ENCODE measurements at regions not wholly inside any gene's neighbourhood (a gene's known extent, or its start where the extent isn't known, plus 50 kb on each side); places are given as distances from the start of the nearest gene placed in this dataset.
A peak's percentile ranks its signal among the peaks of the same experiment; 100 is the strongest.
"Not testable (repeated sequence)": the region's sequence is repeated elsewhere in the genome, so short reads cannot be mapped to it uniquely, and the experiment has no call there.

DNA sequence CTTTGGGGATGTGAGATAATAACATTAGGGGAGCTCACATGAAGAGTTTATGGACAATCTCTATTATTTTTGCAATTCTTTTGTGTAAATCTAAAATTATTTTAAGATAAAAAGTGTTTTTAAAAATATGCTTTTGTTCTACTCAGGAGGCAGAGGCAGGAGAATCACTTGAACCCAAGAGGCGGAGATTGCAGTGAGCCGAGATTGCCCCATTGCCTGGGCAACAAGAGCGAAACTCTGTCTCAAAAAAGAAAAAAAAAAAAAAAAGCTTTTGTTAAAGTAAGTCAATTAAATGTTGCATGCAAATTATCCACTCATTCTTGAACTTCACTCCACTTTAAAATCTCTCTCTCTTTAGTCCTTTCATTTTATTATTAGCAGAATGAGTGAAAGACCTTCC is 193.3 kb upstream of the IRS2 start:
- not testable (repeated sequence) for DNase-seq (ENCODE audit: low spot score)

DNA sequence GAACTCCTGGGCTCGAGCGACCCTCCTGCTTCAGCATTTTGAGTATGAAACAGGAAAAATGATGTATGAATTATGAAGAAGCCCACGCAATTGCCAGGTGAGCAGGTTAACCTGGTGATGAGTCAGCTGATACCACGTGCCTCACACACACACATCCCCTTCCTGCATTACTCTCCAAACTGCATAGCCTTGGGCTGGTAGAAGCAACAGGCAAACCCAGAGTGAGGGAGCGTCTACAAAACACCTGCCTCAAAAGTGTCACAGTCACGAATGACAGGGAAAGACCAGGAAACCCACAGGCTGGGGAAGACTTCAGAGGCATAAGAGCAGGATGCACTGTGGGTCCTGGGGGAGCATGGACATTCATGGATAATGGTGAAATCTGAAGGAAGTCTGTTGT is 192.8 kb upstream of the IRS2 start:
- DNase-seq (ENCODE audit: low spot score): peak; percentile 14

DNA sequence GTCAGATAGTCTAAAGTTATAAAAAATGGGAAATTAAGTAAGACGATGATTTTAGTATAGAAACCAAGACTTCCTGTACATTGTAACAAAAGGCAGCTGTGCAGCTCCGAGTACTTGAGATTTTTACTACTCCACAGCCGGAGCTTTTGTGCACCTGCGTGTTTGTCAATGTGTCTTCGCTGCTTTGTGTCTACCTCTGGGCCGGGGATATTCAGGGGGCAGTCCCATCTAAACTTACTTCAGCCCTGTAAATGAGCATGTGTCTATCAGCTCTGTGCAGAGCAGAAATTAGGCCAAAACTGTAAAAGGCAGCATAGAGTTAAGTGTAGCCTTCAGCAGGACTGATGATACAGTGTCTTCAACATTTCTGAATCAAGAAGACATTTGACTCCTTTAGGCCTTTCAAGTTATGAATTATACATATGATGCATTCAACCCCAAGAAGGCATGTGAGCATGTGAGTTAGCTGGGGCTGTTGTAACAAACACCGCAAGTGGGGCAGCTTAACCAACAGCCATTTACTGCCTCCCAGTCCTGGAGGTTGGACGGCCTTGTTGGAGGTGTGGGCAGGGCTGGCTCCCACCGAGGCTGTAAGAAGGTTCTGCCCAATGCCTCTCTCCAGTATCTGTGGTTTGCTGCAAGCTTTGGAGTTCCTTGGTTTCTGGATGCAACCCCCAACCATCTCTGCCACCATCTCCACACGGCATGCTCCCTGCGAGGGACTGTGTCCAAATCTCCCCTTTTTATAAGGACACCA is 191.0 kb upstream of the IRS2 start:
- no peak for DNase-seq (ENCODE audit: low spot score)

DNA sequence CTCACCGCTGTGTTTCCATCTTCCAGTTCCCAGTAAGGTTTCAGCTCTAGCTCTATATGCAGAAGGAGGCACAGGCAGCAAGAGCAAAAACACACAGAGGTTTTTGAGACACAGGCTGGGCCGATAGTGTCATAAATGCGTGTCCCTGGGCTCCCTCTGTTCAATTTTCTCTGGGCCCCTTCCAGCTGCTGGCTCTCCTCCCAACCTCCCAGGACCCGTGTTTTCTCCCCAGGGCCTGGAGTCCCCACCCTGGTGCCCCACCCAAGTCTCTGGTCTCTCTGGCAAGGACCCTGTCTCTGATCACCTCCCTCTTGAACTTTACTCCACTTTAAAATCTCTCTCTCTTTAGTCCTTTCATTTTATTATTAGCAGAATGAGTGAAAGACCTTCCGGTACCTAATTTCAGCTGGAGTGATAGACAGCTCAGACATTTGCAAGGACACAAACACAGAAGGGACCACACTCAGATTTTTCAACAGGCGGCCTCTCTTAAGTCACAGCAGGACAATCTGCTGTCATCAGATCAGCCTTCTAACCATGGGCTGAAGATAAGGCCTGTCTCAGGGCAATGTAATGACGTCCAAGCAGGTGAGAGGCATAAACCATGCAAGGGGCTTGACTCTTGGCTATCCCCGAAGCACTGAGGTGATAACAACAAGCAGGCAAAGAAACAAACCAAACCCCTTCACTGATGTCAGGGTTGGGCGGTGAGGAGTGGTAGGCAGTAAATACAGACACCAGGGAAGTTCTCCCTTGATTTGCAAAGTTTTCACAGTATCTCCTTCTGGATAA is 190.0 kb upstream of the IRS2 start:
- DNase-seq (ENCODE audit: low spot score): no peak

DNA sequence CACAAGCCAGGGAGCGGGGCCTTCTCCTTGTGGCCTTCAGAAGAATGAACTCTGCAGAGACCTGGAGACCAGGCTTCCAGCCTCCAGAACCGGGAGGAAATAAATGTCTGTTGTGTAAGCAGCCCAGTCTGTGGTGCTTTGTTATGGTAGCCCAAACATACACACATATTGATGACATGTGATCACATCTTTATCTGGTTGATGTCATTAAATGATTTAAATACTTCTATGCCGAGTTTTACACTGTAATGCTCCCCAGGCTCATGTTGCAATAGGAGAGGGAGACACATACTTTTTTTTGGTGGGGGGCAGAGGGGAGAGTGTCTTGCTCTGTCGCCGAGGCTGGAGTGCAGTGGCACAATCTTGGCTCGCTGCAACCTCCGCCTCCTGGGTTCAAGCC is 188.0 kb upstream of the IRS2 start:
- no peak for DNase-seq (ENCODE audit: low spot score)

DNA sequence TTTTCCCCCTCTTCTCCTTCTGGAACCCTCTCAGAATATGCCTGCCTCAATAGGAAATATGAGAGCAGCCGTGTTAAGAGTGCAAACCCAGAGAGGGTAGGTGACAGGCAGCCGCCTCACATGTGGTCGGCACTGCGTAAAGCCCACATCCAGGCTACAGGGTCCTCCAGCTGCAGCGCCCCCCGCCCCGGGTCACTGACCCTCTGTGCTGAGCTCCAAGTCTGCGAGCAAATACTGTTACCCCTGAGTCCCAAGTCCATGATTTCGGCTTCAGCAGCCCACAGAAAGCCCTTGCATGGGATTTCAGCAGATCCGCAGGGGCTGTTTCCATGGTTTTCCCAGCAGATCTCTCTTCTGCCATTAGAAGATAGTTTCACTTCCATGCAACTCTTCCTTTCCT is 186.9 kb upstream of the IRS2 start:
- DNase-seq (ENCODE audit: low spot score): no peak

DNA sequence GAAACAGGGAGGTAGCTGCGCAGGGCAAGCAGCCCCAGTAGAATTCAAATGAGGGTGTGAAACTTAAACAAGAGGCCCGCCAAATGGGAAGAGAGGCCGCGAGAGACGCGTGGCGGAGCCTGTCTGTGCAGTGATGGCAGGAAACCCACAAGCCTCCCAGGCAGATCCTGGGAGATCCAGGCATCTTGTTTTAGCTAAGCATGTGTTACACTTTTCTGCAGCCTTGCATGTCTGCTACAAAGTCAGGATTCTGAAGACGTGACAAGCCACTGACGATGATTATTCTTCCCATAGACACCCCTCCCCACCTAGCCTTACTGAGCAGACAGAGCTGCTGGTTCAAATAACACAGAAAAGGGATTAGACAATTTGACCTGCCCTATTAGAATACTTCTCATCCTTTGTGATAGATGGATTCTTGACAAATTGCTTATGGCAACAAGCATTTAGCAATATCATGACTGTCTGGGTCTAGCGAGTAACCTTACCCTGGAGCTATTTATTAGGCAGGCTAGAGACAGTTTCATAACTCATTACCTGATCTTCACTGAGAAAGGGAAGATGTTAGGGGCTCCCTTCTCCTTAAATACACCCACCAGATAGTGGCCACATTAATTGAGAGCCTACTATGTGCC is 185.2 kb upstream of the IRS2 start:
- no peak for DNase-seq (ENCODE audit: low spot score)

DNA sequence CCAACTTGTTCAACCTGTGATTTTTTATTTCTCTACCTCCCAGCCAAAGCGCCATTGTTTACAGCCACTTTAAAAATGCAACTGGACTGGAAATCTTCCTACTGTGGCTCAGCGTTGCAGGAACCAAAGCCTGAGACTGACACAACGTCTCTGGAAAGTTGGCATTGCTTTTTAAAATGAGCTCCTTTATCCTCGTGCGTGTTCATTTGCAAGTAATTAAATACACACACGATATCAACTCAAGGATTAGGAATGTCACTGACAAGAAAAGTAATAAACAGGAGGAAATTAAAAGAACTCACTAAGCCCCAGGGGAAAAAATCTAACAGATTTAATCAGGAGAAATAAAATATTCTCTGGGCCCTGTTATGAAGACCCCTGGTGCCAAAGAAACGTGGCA is 184.6 kb upstream of the IRS2 start:
- no peak for DNase-seq (ENCODE audit: low spot score)

DNA sequence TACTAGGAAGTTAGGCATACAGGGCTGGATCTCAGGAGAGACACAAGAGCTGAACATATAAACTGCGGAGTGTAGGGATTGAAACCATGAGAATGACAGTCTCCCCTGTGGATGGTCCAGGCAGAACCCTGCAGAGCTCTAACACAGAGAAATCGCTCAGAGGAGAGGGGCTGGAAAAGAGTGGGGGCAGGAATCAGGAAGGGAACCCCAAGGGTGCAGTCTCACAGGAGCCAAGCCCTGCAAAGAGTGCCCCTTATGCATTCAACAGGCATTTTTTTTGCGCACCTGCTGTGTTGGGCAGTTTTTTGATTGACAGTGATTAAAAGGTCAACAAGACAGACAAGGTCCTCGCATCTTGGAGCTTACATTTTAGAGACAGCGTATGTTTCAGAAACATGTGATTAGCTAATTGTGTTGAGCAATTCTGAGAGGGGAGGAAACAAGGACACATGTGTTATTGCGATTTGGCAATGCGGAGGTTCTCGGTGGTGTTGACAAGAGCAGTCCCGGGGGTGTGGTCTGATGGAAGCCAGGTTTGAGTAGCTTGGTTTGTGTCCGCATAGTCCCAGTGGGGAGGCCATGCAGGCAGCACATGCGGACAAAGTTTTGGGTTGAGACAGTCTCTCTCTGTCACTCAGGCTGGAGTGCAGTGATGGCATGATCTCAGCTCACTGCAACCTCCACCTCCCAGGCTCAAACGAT is 182.6 kb upstream of the IRS2 start:
- DNase-seq (ENCODE audit: low spot score): no peak

DNA sequence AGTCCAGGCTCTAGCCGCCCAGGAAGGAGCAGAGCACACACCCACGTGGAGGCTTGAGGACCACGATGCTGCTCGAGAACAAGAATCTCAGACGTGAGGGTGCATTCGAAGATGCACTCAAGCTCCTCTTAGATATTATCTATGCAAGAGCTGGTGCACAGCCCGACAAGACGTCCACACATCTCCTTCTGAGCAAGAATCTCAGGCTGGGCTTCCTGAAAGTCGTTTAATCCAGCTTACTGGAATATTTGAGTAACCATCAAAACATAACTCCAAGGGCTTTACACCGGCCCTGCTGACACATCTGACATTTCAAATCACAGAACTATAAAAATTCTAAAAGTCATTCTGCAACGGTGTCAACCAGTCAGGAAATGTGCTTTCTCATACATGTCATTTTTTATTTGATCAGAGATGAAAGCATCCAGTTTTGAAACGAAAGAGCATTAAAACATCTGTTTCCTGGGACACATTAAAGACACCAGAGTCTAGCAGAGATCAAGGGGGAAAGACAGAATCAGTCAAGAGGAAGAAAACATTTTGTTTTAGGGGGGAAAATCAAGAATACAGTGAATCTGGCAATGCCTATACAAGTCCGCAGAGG is 177.7 kb upstream of the IRS2 start:
- DNase-seq (ENCODE audit: low spot score): no peak

DNA sequence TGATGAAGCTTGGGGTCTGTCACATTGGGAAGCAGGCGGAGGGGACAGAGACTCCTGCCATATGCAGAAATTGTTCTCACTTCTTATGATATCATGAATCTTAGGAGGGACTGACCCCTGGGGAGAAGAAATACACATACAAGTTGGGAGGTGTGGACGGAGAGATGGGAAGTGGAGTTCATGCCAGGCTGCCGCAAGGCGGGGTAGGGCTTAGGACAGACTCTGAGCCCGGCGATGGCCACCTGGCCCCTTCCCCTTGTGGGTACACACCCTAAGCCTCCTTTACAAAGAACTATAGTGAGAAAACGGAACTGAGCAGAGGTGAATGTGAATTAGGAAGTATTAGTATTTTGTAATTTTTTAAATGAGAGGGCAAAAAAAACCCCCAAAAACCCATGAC is 177.0 kb upstream of the IRS2 start:
- DNase-seq (ENCODE audit: low spot score): no peak

DNA sequence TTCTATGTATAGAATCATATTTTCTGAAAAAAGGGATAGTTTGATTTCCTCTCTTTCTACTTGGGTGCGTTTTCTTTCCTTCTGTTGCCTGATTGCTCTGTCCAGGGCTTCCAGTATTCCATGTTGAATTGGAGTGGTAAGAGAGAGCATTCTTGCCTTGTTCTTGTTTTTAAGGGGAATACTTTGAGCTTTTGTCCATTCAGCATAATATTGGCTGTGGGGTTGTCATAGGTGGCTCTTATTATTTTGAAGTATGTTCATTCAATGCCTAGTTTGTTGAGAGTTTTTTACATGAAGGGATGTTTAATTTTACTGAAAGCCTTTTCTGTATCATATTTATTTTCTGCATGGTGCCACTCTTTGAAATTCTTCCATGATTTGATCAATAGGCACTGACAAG is 173.5 kb upstream of the IRS2 start:
- no peak for DNase-seq (ENCODE audit: low spot score)

DNA sequence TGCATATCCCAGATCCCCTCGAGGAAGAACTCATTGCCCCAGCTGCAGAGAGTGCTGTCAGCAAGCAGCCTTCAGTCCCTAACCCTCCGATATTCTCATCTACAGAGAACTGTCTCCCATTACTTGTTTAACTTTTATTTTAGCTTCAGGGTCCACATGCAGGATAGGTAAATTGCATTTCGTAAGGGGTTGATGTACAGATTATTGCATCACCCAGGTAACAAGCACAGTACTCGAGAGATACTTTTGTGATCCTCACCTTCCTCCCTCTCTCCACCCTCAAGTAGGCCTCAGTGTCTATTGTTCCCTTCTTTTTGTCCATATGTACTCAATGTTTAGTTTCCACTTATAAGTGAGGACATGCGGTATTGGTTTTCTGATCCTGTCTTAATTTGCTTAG is 171.5 kb upstream of the IRS2 start:
- no peak for DNase-seq (ENCODE audit: low spot score)

DNA sequence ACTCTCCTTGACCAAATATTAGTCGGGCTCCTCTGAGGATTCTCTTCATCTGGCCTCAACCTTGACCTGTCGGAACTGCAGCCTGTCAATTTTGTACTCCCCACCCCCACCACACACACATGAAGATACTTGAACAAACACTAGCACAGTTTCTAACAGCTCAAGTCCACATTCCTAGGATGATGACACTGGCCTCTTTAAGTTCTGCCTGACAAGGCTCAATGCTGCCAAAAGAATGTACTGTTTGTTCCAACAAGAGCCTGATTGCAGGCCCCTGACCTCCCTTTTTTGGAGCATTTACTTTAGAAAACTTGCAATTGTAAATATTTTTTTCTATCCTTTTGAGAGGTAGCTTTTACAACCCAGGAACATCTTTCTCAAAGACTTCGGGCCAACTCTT is 169.2 kb upstream of the IRS2 start:
- DNase-seq (ENCODE audit: low spot score): no peak

DNA sequence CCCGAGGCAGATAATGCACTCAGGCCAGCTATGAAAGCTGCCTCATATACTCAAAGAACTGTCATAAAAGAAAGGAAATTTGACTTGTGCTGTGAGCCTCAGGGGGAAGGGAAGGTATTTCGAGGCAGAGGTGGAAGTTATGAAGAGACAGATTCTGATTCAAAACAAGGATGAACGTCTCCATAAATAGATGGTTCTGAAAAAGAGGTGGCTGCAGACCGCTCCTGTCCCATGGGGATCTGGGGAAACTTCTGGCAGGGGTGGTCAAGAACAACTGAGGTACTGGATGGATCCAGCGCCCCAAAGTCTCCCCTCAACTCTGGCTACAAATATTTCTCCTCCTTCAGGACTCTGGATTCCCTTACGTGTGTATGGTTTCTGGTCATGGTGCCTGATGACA is 168.1 kb upstream of the IRS2 start:
- no peak for DNase-seq (ENCODE audit: low spot score)

DNA sequence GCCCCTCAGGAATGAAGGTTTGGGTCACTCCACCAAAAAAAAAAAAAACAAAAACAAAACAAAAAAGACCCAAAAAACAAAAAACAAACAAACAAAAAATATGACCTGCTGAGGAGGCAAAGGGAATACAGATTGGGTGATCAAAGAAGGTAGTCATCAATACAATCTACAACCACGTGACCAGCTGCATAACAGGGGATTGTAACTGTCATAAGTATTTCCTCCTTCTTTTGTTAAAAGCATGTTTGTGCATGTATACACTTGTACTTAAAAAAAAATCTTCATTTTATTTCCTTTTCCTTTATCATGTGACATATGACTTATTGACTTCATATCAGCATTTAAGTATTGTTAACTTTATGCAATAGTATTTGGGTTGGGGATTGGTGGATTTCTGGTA is 165.1 kb upstream of the IRS2 start:
- DNase-seq (ENCODE audit: low spot score): no peak

DNA sequence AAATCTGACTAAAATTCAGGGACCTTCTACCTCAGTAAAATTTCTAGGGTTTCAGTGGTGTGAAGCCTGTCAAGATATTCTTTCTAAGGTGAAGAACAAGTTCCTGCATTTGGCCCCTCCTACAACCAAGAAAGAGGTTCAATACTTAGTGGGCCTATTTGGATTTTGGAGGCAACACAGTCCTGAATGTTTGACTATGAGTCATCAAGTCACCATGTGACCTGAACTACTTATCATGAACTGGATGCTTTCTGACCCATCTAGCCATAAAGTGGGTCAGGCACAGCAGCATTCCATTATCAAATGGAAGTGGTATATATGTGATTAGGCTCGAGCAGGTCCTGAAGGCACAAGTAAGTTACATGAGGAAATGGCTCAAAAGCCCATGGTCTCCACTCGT is 163.0 kb upstream of the IRS2 start:
- no peak for DNase-seq (ENCODE audit: low spot score)

DNA sequence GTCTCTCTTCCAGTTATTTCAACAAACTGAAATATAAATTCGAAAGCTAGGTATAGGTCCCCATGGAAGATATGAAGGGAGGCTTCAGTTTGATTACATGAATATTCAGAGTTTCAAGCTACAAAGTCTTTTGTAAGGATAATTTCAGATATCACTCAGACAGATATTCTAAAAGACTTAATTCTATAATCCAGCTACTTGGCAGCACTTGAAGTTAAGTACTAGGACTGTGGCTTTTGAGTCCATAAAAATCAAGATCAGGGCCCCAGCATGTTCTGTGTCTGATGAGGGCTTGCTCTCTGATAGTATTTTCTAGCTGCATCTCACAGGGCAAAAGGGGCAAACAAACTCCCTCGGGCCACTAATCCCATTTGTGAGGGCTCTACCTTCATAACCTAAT is 160.6 kb upstream of the IRS2 start:
- no peak for DNase-seq (ENCODE audit: low spot score)

DNA sequence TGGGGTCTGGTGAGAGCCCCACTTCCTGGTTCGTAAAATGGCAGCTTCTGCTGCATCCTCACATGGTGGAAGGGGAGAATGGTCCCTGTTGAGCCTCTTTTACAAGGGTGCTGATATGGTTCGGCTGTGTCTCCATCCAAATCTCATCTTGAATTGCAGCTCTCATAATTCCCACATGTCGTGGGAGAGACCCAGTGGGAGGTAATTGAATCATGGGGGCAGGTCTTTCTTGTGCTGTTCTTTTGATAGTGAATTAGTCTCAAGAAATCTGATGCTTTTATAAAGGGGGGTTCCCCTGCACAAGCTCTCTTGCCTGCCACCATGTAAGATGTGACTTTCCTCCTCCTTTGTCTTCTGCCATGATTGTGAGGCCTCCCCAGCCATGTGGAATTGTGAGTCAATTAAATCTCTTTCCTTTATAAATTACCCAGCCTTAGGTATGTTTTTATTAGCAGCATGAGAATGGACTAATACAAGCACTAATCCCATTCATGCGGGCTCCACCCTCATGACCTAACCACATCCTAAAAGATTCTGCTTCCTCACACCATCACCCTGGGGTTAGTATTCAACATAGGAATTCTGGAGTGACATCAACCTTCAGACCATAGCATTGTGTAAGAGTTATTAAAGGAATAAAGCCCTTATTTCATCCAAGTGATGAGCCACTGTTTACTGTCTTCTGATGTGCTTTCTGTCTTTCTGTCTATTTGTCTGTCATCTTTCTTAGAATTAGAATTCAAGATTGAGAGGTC is 159.0 kb upstream of the IRS2 start:
- no peak for DNase-seq (ENCODE audit: low spot score)

DNA sequence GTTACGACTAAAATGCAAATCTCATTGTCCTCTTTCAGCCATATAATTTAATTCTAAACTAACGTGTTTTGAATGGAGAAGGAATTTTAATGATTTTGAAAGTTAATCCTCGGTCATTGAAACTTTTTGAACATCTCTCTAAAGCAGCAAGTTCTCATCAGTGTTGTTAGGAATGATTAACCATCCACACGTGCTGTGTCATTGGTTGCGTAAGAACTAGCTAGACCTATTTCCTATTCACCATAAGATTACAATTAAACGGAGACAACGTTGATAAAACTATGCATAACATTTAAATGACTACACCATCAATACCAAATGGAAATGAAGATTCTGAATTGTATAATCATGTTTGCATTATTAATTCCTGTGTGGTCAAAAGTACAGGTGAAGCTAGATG is 155.6 kb upstream of the IRS2 start:
- no peak for DNase-seq (ENCODE audit: low spot score)

DNA sequence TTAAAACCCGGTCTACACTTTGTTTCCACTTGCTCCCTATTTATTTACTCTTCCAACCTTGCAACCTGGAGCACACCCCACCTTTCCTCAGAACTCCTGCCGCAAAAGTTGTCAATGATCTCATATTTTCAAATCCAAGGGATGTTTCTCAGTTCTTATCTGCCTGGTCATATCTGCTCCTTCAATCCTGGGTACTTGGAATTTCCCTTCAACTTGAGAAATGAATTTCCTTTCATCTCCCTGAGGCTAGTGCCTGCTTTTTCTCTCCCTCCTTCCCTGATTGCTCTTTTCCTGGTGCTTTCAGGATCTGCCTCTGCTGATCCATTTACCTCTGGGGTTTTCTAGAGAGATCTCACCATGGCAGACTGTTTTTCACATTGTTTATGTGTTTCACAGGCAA is 154.8 kb upstream of the IRS2 start:
- no peak for DNase-seq (ENCODE audit: low spot score)
